ENCODE measurements at regions not wholly inside any gene's neighbourhood (a gene's known extent, or its start where the extent isn't known, plus 50 kb on each side); places are given as distances from the start of the nearest gene placed in this dataset.

GRCh38 chr1:228554107-228554506 lies 66.9 kb downstream of the RNF187 start:
- no peaks in the 10 kb centered on the region for H4K20me1 ChIP-seq (replicated peaks; ENCODE audit: control insufficient read depth, extremely low read depth, insufficient read depth, low read length)
- no peaks in the 10 kb centered on the region for H3K27me3 ChIP-seq (ENCODE audit: control insufficient read depth in 2 of 2, insufficient read depth in 2 of 2, low read length in 2 of 2)
- no peaks in the 10 kb centered on the region for H3K9me3 ChIP-seq (replicated peaks; ENCODE audit: control insufficient read depth, insufficient read depth, low read length)
- BruUV-seq (replicated peaks) = no TSS peak
- dilution Hi-C loops (cut with MboI; ENCODE audit: extremely low pct_ligation_motif_present, low sequenced_read_pairs) = no loop called here
- H3K36me3 ChIP-seq (ENCODE audit: control insufficient read depth in 2 of 2, extremely low read depth in 1 of 2, insufficient read depth in 2 of 2, low read length in 2 of 2) = no peaks in the 10 kb centered on the region
- no peaks in the 10 kb centered on the region for H3K4me1 ChIP-seq (ENCODE audit: control insufficient read depth, extremely low read depth, insufficient read depth, low read length)
- H3K4me3 ChIP-seq (replicated peaks in 1 of 3; ENCODE audit: insufficient read depth in 1 of 3, low read depth in 1 of 3, low read length in 3 of 3) = no peak overlapping the region
- POLR2A ChIA-PET = no interaction called here
- DNase-seq (ENCODE audit: low read depth, low spot score) = no peak
- no peaks in the 10 kb centered on the region for H3K79me2 ChIP-seq (ENCODE audit: control insufficient read depth, insufficient read depth, low read length)
- H3K9ac ChIP-seq (replicated peaks; ENCODE audit: extremely low read depth, insufficient read depth, low read length) = no peak overlapping the region
- no peak for FAIRE-seq
- H3K9me1 ChIP-seq (replicated peaks; ENCODE audit: control insufficient read depth, extremely low read depth, insufficient read depth, low read length) = no peaks in the 10 kb centered on the region
- H3K4me2 ChIP-seq (ENCODE audit: insufficient read depth, low read length) = no peak overlapping the region
- intact Hi-C loops (cut with micrococcal nuclease) = no loop called here
- no peak overlapping the region for H2AFZ ChIP-seq (ENCODE audit: low read depth, low read length)
- CTCF ChIA-PET = no interaction called here
- TF ChIP-seq FOS (IDR thresholded peaks at IDR 0.05; ENCODE audit: borderline replicate concordance, insufficient read depth, low read length) (no peak), POLR2A (IDR thresholded peaks at IDR 0.05; ENCODE audit: low read depth, low read length) (no peak), POLR2AphosphoS5 (IDR thresholded peaks at IDR 0.05; ENCODE audit: insufficient read depth, low read depth, low read length) (no peak), EZH2 (IDR thresholded peaks at IDR 0.05; ENCODE audit: borderline replicate concordance, low read depth, low read length, severe bottlenecking) (no peak), CTCF (IDR thresholded peaks at IDR 0.05; ENCODE audit: extremely low read depth in 1 of 2, insufficient read depth in 1 of 2, low read depth in 1 of 2, low read length in 2 of 2) (no peak), GATA2 (IDR thresholded peaks at IDR 0.05; ENCODE audit: insufficient read depth, insufficient read length, low read depth, low read length) (no peak), MYC (IDR thresholded peaks at IDR 0.05; ENCODE audit: low read depth, low read length) (no peak), JUN (IDR thresholded peaks at IDR 0.05; ENCODE audit: borderline replicate concordance, insufficient read depth, insufficient read length, low read depth) (no peak)
- TF ChIP-seq, protein P1, sequence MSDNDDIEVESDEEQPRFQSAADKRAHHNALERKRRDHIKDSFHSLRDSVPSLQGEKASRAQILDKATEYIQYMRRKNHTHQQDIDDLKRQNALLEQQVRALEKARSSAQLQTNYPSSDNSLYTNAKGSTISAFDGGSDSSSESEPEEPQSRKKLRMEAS (IDR thresholded peaks at IDR 0.05; ENCODE audit: insufficient read depth, insufficient read length) = no peak
- no peak overlapping the region for H3K27ac ChIP-seq (ENCODE audit: insufficient read depth, low read depth, low read length)
